Posterior cingulate gyrus (tissue), 11 donors: ENCODE measurements at regions not wholly inside any gene's neighbourhood (a gene's known extent, or its start where the extent isn't known, plus 50 kb on each side); places are given as distances from the start of the nearest gene placed in this dataset.

Experiments
- DNase-seq, 10 donors: peaks; one replicate each; pipeline versions ENCODE4 v3.0.0 to v3.0.0-alpha.2; 2020 to 2021; ENCODE audit warnings: mixed read lengths in 3 of 10
- intact Hi-C: fragments of 100-400 bp; cut with DNase I; formaldehyde crosslinking; loops from one replicate; pipeline ENCODE4 v1.15.1; 2023

- DNase-seq = no peak
- intact Hi-C loops = no loop called here
Observed at GRCh38 chr12:90174198-90174510, 465.5 kb upstream of the ATP2B1 start.

GRCh38 chr12:90173499-90174197 lies 465.0 kb upstream of the ATP2B1 start:
- intact Hi-C loops = no loop called here
- DNase-seq = no peak

GRCh38 chr12:90172524-90172923 lies 463.9 kb upstream of the ATP2B1 start:
- intact Hi-C loops = no loop called here
- DNase-seq = no peak

- DNase-seq = no peak
- intact Hi-C loops = no loop called here
Observed at GRCh38 chr12:90170740-90171139, 462.1 kb upstream of the ATP2B1 start.

- no peak for DNase-seq
- intact Hi-C loops = no loop called here
Observed at GRCh38 chr12:90167518-90168208, 459.0 kb upstream of the ATP2B1 start.

GRCh38 chr12:90166671-90167070 lies 458.0 kb upstream of the ATP2B1 start:
- DNase-seq = no peak
- intact Hi-C loops = no loop called here

GRCh38 chr12:90166012-90166411 lies 457.4 kb upstream of the ATP2B1 start:
- intact Hi-C loops = no loop called here
- DNase-seq = no peak

GRCh38 chr12:90163975-90164374 lies 455.3 kb upstream of the ATP2B1 start:
- intact Hi-C loops = no loop called here

GRCh38 chr12:90153827-90154226 lies 445.2 kb upstream of the ATP2B1 start:
- no peak for DNase-seq
- intact Hi-C loops = no loop called here

More at GRCh38 chr12:90163975-90164374, 455.3 kb upstream of the ATP2B1 start:
- DNase-seq = no peak

- intact Hi-C loops = no loop called here
- peak in 1 of 10 donors; percentile 53 for DNase-seq
Observed at GRCh38 chr12:90152897-90153624, 444.4 kb upstream of the ATP2B1 start.

GRCh38 chr12:90151491-90152015 lies 442.9 kb upstream of the ATP2B1 start:
- no peak for DNase-seq

GRCh38 chr12:90149453-90149852 lies 440.8 kb upstream of the ATP2B1 start:
- intact Hi-C loops = no loop called here
- DNase-seq = no peak

More at GRCh38 chr12:90151491-90152015, 442.9 kb upstream of the ATP2B1 start:
- intact Hi-C loops = no loop called here

- DNase-seq = no peak
- intact Hi-C loops = no loop called here
Observed at GRCh38 chr12:90129366-90130030, 420.9 kb upstream of the ATP2B1 start.

GRCh38 chr12:90128526-90128925 lies 419.9 kb upstream of the ATP2B1 start:
- intact Hi-C loops = no loop called here
- DNase-seq = peak in 7 of 10 donors; percentile 17 to 91 (median 53)

- DNase-seq = no peak
- intact Hi-C loops = no loop called here
Observed at GRCh38 chr12:90126125-90126524, 417.5 kb upstream of the ATP2B1 start.

- intact Hi-C loops = no loop called here
- no peak for DNase-seq
Observed at GRCh38 chr12:90124914-90125313, 416.3 kb upstream of the ATP2B1 start.

- intact Hi-C loops = no loop called here
- DNase-seq = no peak
Observed at GRCh38 chr12:90124289-90124688, 415.7 kb upstream of the ATP2B1 start.

GRCh38 chr12:90122681-90123080 lies 414.0 kb upstream of the ATP2B1 start:
- intact Hi-C loops = no loop called here
- peak in 1 of 10 donors; percentile 21 for DNase-seq

- intact Hi-C loops = no loop called here
- no peak for DNase-seq
Observed at GRCh38 chr12:90120627-90121026, 412.0 kb upstream of the ATP2B1 start.

GRCh38 chr12:90112666-90113065 lies 404.0 kb upstream of the ATP2B1 start:
- intact Hi-C loops = no loop called here
- no peak for DNase-seq
